H1 (cell line): ENCODE measurements at regions not wholly inside any gene's neighbourhood (a gene's known extent, or its start where the extent isn't known, plus 50 kb on each side); places are given as distances from the start of the nearest gene placed in this dataset.

Experiments
- CTCF ChIP-seq, 3 experiments: IDR thresholded peaks; 1 replicate in 2 of 3; 2 replicates in 1 of 3; pipeline versions ENCODE4 v1.5.1 to v1.6.1; 2011; ENCODE audit warnings: low read length in 3 of 3, mild to moderate bottlenecking in 3 of 3, inconsistent platforms in 2 of 3, low read depth in 1 of 3, moderate library complexity in 1 of 3; ENCODE audit not compliant: insufficient read depth in 1 of 3; ENCODE audit errors: control extremely low read depth in 1 of 3
- FOSL1 ChIP-seq: IDR thresholded peaks from 2 replicates; pipeline ENCODE4 v1.6.1; 2011; ENCODE audit warnings: mild to moderate bottlenecking, low read depth, low read length, moderate library complexity; ENCODE audit not compliant: insufficient read depth
- TAF1 ChIP-seq: IDR thresholded peaks from 2 replicates; pipeline ENCODE4 v1.6.1; 2011; ENCODE audit warnings: mild to moderate bottlenecking, low read depth, low read length

- TF ChIP-seq FOSL1 (no peak), TAF1 (no peak), CTCF (IDR thresholded peaks at IDR 0.05; ENCODE audit: control extremely low read depth in 1 of 3, insufficient read depth in 1 of 3, low read depth in 1 of 3, low read length in 3 of 3) (no peak)
Observed at GRCh38 chr5:144088206-144089064, 82.0 kb downstream of the YIPF5 start.
